Ovary (tissue), 7 donors: ENCODE measurements at regions not wholly inside any gene's neighbourhood (a gene's known extent, or its start where the extent isn't known, plus 50 kb on each side); places are given as distances from the start of the nearest gene placed in this dataset.
"Not testable (repeated sequence)": the region's sequence is repeated elsewhere in the genome, so short reads cannot be mapped to it uniquely, and the experiment has no call there.

Source experiments
- DNase-seq, 5 donors: peaks; one replicate each; pipeline ENCODE4 v3.0.0-alpha.2; 2019 to 2020
- H3K27ac ChIP-seq, 2 donors: fragments of 200-600 bp; one replicate each; pipeline versions ENCODE4 v1.5.1 to v1.8.0; 2019 to 2022
- H3K27me3 ChIP-seq: fragments of 200-600 bp; one replicate; pipeline ENCODE4 v1.8.0; 2022
- H3K36me3 ChIP-seq: fragments of 200-600 bp; sonication (generic); one replicate; pipeline ENCODE4 v1.5.1; 2019
- H3K4me1 ChIP-seq: one replicate; pipeline ENCODE4 v1.8.1; 2013; ENCODE audit warnings: mild to moderate bottlenecking, moderate library complexity; ENCODE audit not compliant: insufficient read depth
- H3K4me3 ChIP-seq: fragments of 200-600 bp; sonication (generic); one replicate; pipeline ENCODE4 v1.5.1; 2017
- H3K9me3 ChIP-seq, 2 donors: fragments of 200-600 bp in 1 of 2; sonication (generic) in 1 of 2; one replicate each; pipeline versions ENCODE4 v1.5.1 to v1.8.1; 2013 to 2019; ENCODE audit warnings: mild to moderate bottlenecking in 1 of 2, moderate library complexity in 1 of 2
- EP300 ChIP-seq: sonication (generic); formaldehyde crosslinking; IDR thresholded peaks from one replicate; pipeline ENCODE4 v1.6.1; 2017; ENCODE audit warnings: antibody characterized with exemption
- POLR2A ChIP-seq: fragments of 450-650 bp; IDR thresholded peaks from one replicate; pipeline ENCODE4 v1.6.1; 2017; ENCODE audit warnings: antibody characterized with exemption, mild to moderate bottlenecking, moderate library complexity
- WGBS, 3 donors: extraction: QIAGEN DNeasy Blood & Tissue Kit in 1 of 3; methylation state at CpG; one replicate each; pipeline versions ENCODE4 v1.1.5 to v1.1.7; 2013 to 2017; 5-methylcytosine and 5-hydroxymethylcytosine counted together
- intact Hi-C, 4 donors: fragments of 100-400 bp; cut with DNase I; formaldehyde crosslinking; loops; one replicate each; pipeline versions ENCODE4 v1.11.0 to v1.15.1; 2022 to 2023
- TF ChIP-seq, protein P1 (sequence below), 3 donors: fragments of 450-650 bp in 2 of 3; fragments of 200-600 bp in 1 of 3; IDR thresholded peaks; one replicate each; pipeline versions ENCODE4 v1.5.1 to v1.8.0; 2016 to 2022; ENCODE audit warnings: antibody characterized with exemption in 3 of 3, mild to moderate bottlenecking in 1 of 3
- donor health status: DM: no; HTN: no; CAD: no; lungs with moderate emphysema.
- donor health status: DM: no; HTN: no; CAD: no.
- donor health status: Bipolar disorder and iron deficiency.
- donor health status: DM: no; HTN: no; CAD: no.
- donor health status: DM: yes; HTN: yes; CAD: no.

GRCh38 chr12:131561891-131562684 is 148.8 kb upstream of the SFSWAP start:
- intact Hi-C loops = no loop called here
- 73 to 77% (median 75%) methylated on average over 9 of the region's 9 CpGs for WGBS, 3 donors
- Histone ChIP-seq H3K27me3 (no peaks in the 10 kb centered on the region), H3K4me1 (no peaks in the 10 kb centered on the region), H3K36me3 (no peaks in the 10 kb centered on the region), H3K27ac (no peak overlapping the region), H3K9me3 (no peaks in the 10 kb centered on the region), H3K4me3 (no peak overlapping the region)
- DNase-seq = no peak
- TF ChIP-seq POLR2A (no peak), EP300 (no peak)
- TF ChIP-seq, protein P1, sequence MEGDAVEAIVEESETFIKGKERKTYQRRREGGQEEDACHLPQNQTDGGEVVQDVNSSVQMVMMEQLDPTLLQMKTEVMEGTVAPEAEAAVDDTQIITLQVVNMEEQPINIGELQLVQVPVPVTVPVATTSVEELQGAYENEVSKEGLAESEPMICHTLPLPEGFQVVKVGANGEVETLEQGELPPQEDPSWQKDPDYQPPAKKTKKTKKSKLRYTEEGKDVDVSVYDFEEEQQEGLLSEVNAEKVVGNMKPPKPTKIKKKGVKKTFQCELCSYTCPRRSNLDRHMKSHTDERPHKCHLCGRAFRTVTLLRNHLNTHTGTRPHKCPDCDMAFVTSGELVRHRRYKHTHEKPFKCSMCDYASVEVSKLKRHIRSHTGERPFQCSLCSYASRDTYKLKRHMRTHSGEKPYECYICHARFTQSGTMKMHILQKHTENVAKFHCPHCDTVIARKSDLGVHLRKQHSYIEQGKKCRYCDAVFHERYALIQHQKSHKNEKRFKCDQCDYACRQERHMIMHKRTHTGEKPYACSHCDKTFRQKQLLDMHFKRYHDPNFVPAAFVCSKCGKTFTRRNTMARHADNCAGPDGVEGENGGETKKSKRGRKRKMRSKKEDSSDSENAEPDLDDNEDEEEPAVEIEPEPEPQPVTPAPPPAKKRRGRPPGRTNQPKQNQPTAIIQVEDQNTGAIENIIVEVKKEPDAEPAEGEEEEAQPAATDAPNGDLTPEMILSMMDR (IDR thresholded peaks at IDR 0.05) = no peak

GRCh38 chr12:131564138-131564727 is 146.7 kb upstream of the SFSWAP start:
- H3K27ac ChIP-seq, H3K36me3 ChIP-seq, DNase-seq, H3K4me1 ChIP-seq, intact Hi-C loops, H3K4me3 ChIP-seq, H3K27me3 ChIP-seq, H3K9me3 ChIP-seq: not testable (repeated sequence)
- WGBS, 3 donors = 41 to 53% (median 42%) methylated on average over 11 to 12 of the region's 12 CpGs

DNA sequence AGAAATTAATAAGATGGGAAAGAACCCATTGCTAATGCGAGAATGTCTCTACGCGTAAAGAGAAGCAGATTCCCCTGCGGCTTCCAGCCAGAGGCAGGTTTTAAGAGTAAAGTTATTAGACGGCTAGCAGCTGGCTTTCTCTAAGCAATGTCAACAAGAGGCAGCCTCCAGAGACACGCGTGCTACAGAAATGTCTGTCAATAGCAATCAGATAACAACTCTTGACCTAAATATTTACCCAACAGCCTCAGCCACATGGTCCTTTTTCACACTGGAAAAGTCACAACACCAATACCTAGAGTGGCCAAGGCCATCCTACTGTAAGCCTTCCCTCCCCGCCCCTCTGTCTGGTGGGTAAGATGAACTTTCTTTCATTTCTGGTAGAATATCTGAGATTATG is 146.0 kb upstream of the SFSWAP start:
- H3K27ac ChIP-seq = no peak overlapping the region
- H3K27me3 ChIP-seq = no peaks in the 10 kb centered on the region
- no peak overlapping the region for H3K4me3 ChIP-seq
- intact Hi-C loops = no loop called here
- TF ChIP-seq, protein P1 (IDR thresholded peaks at IDR 0.05) = no peak
- TF ChIP-seq POLR2A = no peak
- no peak for TF ChIP-seq EP300
- no peak for DNase-seq
- no peaks in the 10 kb centered on the region for H3K36me3 ChIP-seq
- H3K9me3 ChIP-seq = no peaks in the 10 kb centered on the region
- no peaks in the 10 kb centered on the region for H3K4me1 ChIP-seq
- WGBS, 3 donors = 23 to 43% (median 27%) methylated on average over 8 of the region's 8 CpGs

DNA sequence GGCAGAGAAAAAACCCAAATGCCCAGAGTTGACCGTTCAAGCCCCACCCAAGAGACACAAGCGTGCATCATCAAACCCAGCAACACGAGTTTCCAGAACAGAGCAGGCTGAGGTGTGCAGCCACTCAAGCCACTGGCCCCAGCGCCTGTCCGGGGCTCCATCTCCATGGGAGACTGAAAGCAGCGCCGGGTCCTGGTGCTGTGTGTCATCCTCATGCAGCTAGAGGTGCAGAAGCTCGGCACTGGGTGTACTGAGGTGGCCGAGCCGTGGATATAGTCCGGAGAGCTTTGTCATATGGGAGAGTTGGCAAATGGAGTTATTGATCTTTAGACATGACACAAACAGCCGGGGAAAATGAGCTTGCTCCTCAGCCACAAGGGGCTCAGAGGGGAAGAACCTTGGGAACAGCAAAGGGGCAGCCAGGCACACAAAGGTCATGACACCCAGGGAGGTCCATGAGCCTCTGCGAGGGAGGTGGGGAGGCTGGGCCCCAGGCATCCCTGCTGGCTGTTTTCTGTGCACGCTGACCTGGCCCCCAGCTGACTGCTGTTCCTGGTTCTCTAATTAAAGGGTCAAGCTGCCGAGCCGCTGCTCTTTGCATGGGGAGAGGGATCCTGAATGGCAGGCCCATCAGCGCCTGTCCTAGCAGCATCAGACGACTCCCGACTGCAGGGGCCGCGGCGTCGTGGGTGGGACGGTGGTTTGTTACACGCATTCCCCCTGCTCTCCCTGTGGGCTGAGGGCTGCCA is 145.4 kb upstream of the SFSWAP start:
- Histone ChIP-seq H3K4me1 (no peaks in the 10 kb centered on the region), H3K27ac (no peak overlapping the region), H3K4me3 (no peak overlapping the region), H3K9me3 (no peaks in the 10 kb centered on the region), H3K36me3 (no peaks in the 10 kb centered on the region), H3K27me3 (no peaks in the 10 kb centered on the region)
- DNase-seq = no peak
- intact Hi-C loops = no loop called here
- no peak for TF ChIP-seq POLR2A
- TF ChIP-seq, protein P1 (IDR thresholded peaks at IDR 0.05) = no peak
- TF ChIP-seq EP300 = no peak
- 55 to 61% (median 60%) methylated on average over 24 to 25 of the region's 25 CpGs for WGBS, 3 donors

GRCh38 chr12:131568336-131568735 is 142.6 kb upstream of the SFSWAP start:
- no peaks in the 10 kb centered on the region for H3K36me3 ChIP-seq
- TF ChIP-seq EP300 = no peak
- no peak for TF ChIP-seq POLR2A
- TF ChIP-seq, protein P1 (IDR thresholded peaks at IDR 0.05) = no peak
- H3K4me3 ChIP-seq = no peak overlapping the region
- H3K27ac ChIP-seq = no peak overlapping the region
- intact Hi-C loops = no loop called here
- no peaks in the 10 kb centered on the region for H3K9me3 ChIP-seq
- no peaks in the 10 kb centered on the region for H3K4me1 ChIP-seq
- no peaks in the 10 kb centered on the region for H3K27me3 ChIP-seq
- no peak for DNase-seq
